HG03439 (cell line): ENCODE measurements at regions not wholly inside any gene's neighbourhood (a gene's known extent, or its start where the extent isn't known, plus 50 kb on each side); places are given as distances from the start of the nearest gene placed in this dataset.

Source experiments
- ATAC-seq: cut with Tn5 transposase; IDR thresholded peaks from one replicate; pipeline ENCODE4 v1.9.1; 2021; ENCODE audit warnings: mild to moderate bottlenecking, moderate library complexity; ENCODE audit not compliant: unreplicated experiment

- ATAC-seq = no peak
Measured at GRCh38 chr18:44467718-44468117, 213.0 kb upstream of the SETBP1 start.

- ATAC-seq = no peak
Measured at GRCh38 chr18:44473394-44474066, 207.2 kb upstream of the SETBP1 start.

GRCh38 chr18:44474067-44474411 lies 206.6 kb upstream of the SETBP1 start:
- no peak for ATAC-seq

GRCh38 chr18:44474591-44474990 lies 206.1 kb upstream of the SETBP1 start:
- ATAC-seq = no peak

- no peak for ATAC-seq
Measured at GRCh38 chr18:44482761-44483160, 197.9 kb upstream of the SETBP1 start.

GRCh38 chr18:44495151-44495550 lies 185.5 kb upstream of the SETBP1 start:
- ATAC-seq = no peak

GRCh38 chr18:44497311-44497710 lies 183.4 kb upstream of the SETBP1 start:
- ATAC-seq = no peak

- ATAC-seq = no peak
Measured at GRCh38 chr18:44497757-44498490, 182.8 kb upstream of the SETBP1 start.

- ATAC-seq = no peak
Measured at GRCh38 chr18:44500808-44501610, 179.7 kb upstream of the SETBP1 start.

- no peak for ATAC-seq
Measured at GRCh38 chr18:44502221-44502620, 178.5 kb upstream of the SETBP1 start.

- ATAC-seq = no peak
Measured at GRCh38 chr18:44502790-44503189, 177.9 kb upstream of the SETBP1 start.

- no peak for ATAC-seq
Measured at GRCh38 chr18:44503854-44504253, 176.8 kb upstream of the SETBP1 start.

GRCh38 chr18:44507729-44508325 lies 172.9 kb upstream of the SETBP1 start:
- no peak for ATAC-seq

GRCh38 chr18:44508474-44508873 lies 172.2 kb upstream of the SETBP1 start:
- no peak for ATAC-seq

- ATAC-seq = no peak
Measured at GRCh38 chr18:44509048-44509447, 171.6 kb upstream of the SETBP1 start.

- no peak for ATAC-seq
Measured at GRCh38 chr18:44510390-44510789, 170.3 kb upstream of the SETBP1 start.

GRCh38 chr18:44513233-44513632 lies 167.5 kb upstream of the SETBP1 start:
- no peak for ATAC-seq

- no peak for ATAC-seq
Measured at GRCh38 chr18:44514106-44514505, 166.6 kb upstream of the SETBP1 start.

GRCh38 chr18:44514766-44515165 lies 165.9 kb upstream of the SETBP1 start:
- no peak for ATAC-seq

- ATAC-seq = no peak
Measured at GRCh38 chr18:44516450-44516849, 164.2 kb upstream of the SETBP1 start.

- no peak for ATAC-seq
Measured at GRCh38 chr18:44517136-44517535, 163.6 kb upstream of the SETBP1 start.
